ENCODE measurements at regions not wholly inside any gene's neighbourhood (a gene's known extent, or its start where the extent isn't known, plus 50 kb on each side); places are given as distances from the start of the nearest gene placed in this dataset.
"Not testable (repeated sequence)": the region's sequence is repeated elsewhere in the genome, so short reads cannot be mapped to it uniquely, and the experiment has no call there.

- H3K4me1 Mint-ChIP-seq: no peaks in the 10 kb centered on the region
- peaks cover 3 to 13% (median 4%) of the 10 kb centered on the region in 3 donors for H3K9me3 Mint-ChIP-seq
- no peaks in the 10 kb centered on the region for H3K27me3 Mint-ChIP-seq
- H3K27ac Mint-ChIP-seq: no peak overlapping the region
- no peak overlapping the region for H3K4me3 Mint-ChIP-seq
- H3K36me3 Mint-ChIP-seq: no peaks in the 10 kb centered on the region
These were observed 536.9 kb downstream of the TMX3 start for GRCh38 chr18:68177807-68178702.

GRCh38 chr18:68176901-68177300 lies 538.0 kb downstream of the TMX3 start:
- Mint-ChIP-seq H3K36me3 (no peaks in the 10 kb centered on the region), H3K27ac (no peak overlapping the region), H3K4me1 (no peaks in the 10 kb centered on the region)

GRCh38 chr18:68172842-68173549 lies 541.9 kb downstream of the TMX3 start:
- H3K27ac Mint-ChIP-seq: no peak overlapping the region

More at GRCh38 chr18:68176901-68177300, 538.0 kb downstream of the TMX3 start:
- peaks cover 2 to 8% (median 3%) of the 10 kb centered on the region in 3 donors for H3K9me3 Mint-ChIP-seq
- no peak overlapping the region for H3K4me3 Mint-ChIP-seq
- H3K27me3 Mint-ChIP-seq: no peaks in the 10 kb centered on the region

GRCh38 chr18:68164909-68165308 lies 550.0 kb downstream of the TMX3 start:
- Mint-ChIP-seq H3K36me3 (peaks cover 2% of the 10 kb centered on the region), H3K9me3 (peaks cover 0 to 27% (median 3%) of the 10 kb centered on the region in 3 donors), H3K27ac (no peak overlapping the region), H3K4me3 (no peak overlapping the region), H3K27me3 (no peaks in the 10 kb centered on the region), H3K4me1 (no peaks in the 10 kb centered on the region)

More at GRCh38 chr18:68172842-68173549, 541.9 kb downstream of the TMX3 start:
- Mint-ChIP-seq H3K4me3 (no peak overlapping the region), H3K36me3 (no peaks in the 10 kb centered on the region), H3K27me3 (no peaks in the 10 kb centered on the region), H3K9me3 (peaks cover 0 to 15% (median 0%) of the 10 kb centered on the region in 3 donors), H3K4me1 (no peaks in the 10 kb centered on the region)

- peaks cover 1 to 11% (median 3%) of the 10 kb centered on the region in 3 donors for H3K9me3 Mint-ChIP-seq
- not testable (repeated sequence) for H3K27me3 Mint-ChIP-seq, H3K4me1 Mint-ChIP-seq, H3K4me3 Mint-ChIP-seq, H3K36me3 Mint-ChIP-seq, H3K27ac Mint-ChIP-seq
These were observed 561.1 kb downstream of the TMX3 start for GRCh38 chr18:68153821-68154220.

- Mint-ChIP-seq H3K36me3 (no peaks in the 10 kb centered on the region), H3K27me3 (no peaks in the 10 kb centered on the region), H3K4me3 (no peak overlapping the region), H3K9me3 (peaks cover 3 to 14% (median 6%) of the 10 kb centered on the region in 3 donors), H3K4me1 (no peaks in the 10 kb centered on the region), H3K27ac (no peak overlapping the region)
These were observed 562.1 kb downstream of the TMX3 start for GRCh38 chr18:68152770-68153169.

- no peaks in the 10 kb centered on the region for H3K36me3 Mint-ChIP-seq
- no peak overlapping the region for H3K27ac Mint-ChIP-seq
- H3K4me3 Mint-ChIP-seq: no peak overlapping the region
- H3K9me3 Mint-ChIP-seq: peaks cover 3 to 10% (median 4%) of the 10 kb centered on the region in 3 donors
- H3K27me3 Mint-ChIP-seq: no peaks in the 10 kb centered on the region
- no peaks in the 10 kb centered on the region for H3K4me1 Mint-ChIP-seq
These were observed 563.9 kb downstream of the TMX3 start for GRCh38 chr18:68150961-68151360.

GRCh38 chr18:68148863-68149262 lies 566.0 kb downstream of the TMX3 start:
- Mint-ChIP-seq H3K9me3 (peaks cover 3 to 5% (median 4%) of the 10 kb centered on the region in 3 donors), H3K4me3 (no peak overlapping the region), H3K27ac (no peak overlapping the region), H3K36me3 (no peaks in the 10 kb centered on the region), H3K27me3 (no peaks in the 10 kb centered on the region), H3K4me1 (no peaks in the 10 kb centered on the region)

GRCh38 chr18:68147728-68148127 lies 567.2 kb downstream of the TMX3 start:
- H3K36me3 Mint-ChIP-seq: no peaks in the 10 kb centered on the region
- H3K4me1 Mint-ChIP-seq: no peaks in the 10 kb centered on the region
- H3K27me3 Mint-ChIP-seq: no peaks in the 10 kb centered on the region
- H3K4me3 Mint-ChIP-seq: no peak overlapping the region
- no peak overlapping the region for H3K27ac Mint-ChIP-seq
- peaks cover 3 to 5% (median 4%) of the 10 kb centered on the region in 3 donors for H3K9me3 Mint-ChIP-seq

- Mint-ChIP-seq H3K36me3 (no peaks in the 10 kb centered on the region), H3K9me3 (peaks cover 0 to 1% (median 0%) of the 10 kb centered on the region in 3 donors), H3K4me3 (no peak overlapping the region), H3K27me3 (no peaks in the 10 kb centered on the region), H3K27ac (no peak overlapping the region), H3K4me1 (no peaks in the 10 kb centered on the region)
These were observed 593.1 kb downstream of the TMX3 start for GRCh38 chr18:68121826-68122225.

- H3K4me3 Mint-ChIP-seq: no peak overlapping the region
- no peaks in the 10 kb centered on the region for H3K27me3 Mint-ChIP-seq
- H3K9me3 Mint-ChIP-seq: peaks cover 0 to 1% (median 0%) of the 10 kb centered on the region in 3 donors
- no peaks in the 10 kb centered on the region for H3K36me3 Mint-ChIP-seq
- no peak overlapping the region for H3K27ac Mint-ChIP-seq
- no peaks in the 10 kb centered on the region for H3K4me1 Mint-ChIP-seq
These were observed 593.6 kb downstream of the TMX3 start for GRCh38 chr18:68121308-68121707.

- H3K4me3 Mint-ChIP-seq: no peak overlapping the region
- no peak overlapping the region for H3K27ac Mint-ChIP-seq
- peaks cover 0 to 2% (median 0%) of the 10 kb centered on the region in 3 donors for H3K9me3 Mint-ChIP-seq
- H3K27me3 Mint-ChIP-seq: no peaks in the 10 kb centered on the region
- H3K36me3 Mint-ChIP-seq: no peaks in the 10 kb centered on the region
- no peaks in the 10 kb centered on the region for H3K4me1 Mint-ChIP-seq
These were observed 598.5 kb upstream of the DSEL start for GRCh38 chr18:68114989-68115388.

- no peaks in the 10 kb centered on the region for H3K4me1 Mint-ChIP-seq
- no peaks in the 10 kb centered on the region for H3K36me3 Mint-ChIP-seq
- H3K4me3 Mint-ChIP-seq: no peak overlapping the region
- peaks cover 4 to 5% (median 5%) of the 10 kb centered on the region in 3 donors for H3K9me3 Mint-ChIP-seq
- H3K27ac Mint-ChIP-seq: no peak overlapping the region
- no peaks in the 10 kb centered on the region for H3K27me3 Mint-ChIP-seq
These were observed 587.5 kb upstream of the DSEL start for GRCh38 chr18:68104036-68104435.

GRCh38 chr18:68103561-68103960 lies 587.0 kb upstream of the DSEL start:
- H3K27ac Mint-ChIP-seq: no peak overlapping the region
- no peaks in the 10 kb centered on the region for H3K36me3 Mint-ChIP-seq
- peaks cover 4 to 5% (median 4%) of the 10 kb centered on the region in 3 donors for H3K9me3 Mint-ChIP-seq
- H3K27me3 Mint-ChIP-seq: no peaks in the 10 kb centered on the region
- H3K4me3 Mint-ChIP-seq: no peak overlapping the region
- no peaks in the 10 kb centered on the region for H3K4me1 Mint-ChIP-seq

GRCh38 chr18:68102117-68102516 lies 585.6 kb upstream of the DSEL start:
- no peaks in the 10 kb centered on the region for H3K27me3 Mint-ChIP-seq
- H3K9me3 Mint-ChIP-seq: peaks cover 4 to 5% (median 5%) of the 10 kb centered on the region in 3 donors
- no peak overlapping the region for H3K27ac Mint-ChIP-seq
- H3K4me3 Mint-ChIP-seq: no peak overlapping the region
- H3K36me3 Mint-ChIP-seq: no peaks in the 10 kb centered on the region
- H3K4me1 Mint-ChIP-seq: no peaks in the 10 kb centered on the region
